Tibial artery (tissue), 4 donors: ENCODE measurements at regions not wholly inside any gene's neighbourhood (a gene's known extent, or its start where the extent isn't known, plus 50 kb on each side); places are given as distances from the start of the nearest gene placed in this dataset.

ENCODE experiments used
- DNase-seq, 2 donors: peaks; one replicate each; pipeline ENCODE4 v3.0.0-alpha.2; 2019
- H3K27ac ChIP-seq, 2 donors: fragments of 200-600 bp; sonication (generic) in 1 of 2; 1 replicate in 1 of 2; 2 replicates in 1 of 2; pipeline ENCODE4 v1.5.1; 2018 to 2019; ENCODE audit warnings: mild to moderate bottlenecking in 1 of 2
- H3K27me3 ChIP-seq, 2 donors: fragments of 200-600 bp; sonication (generic) in 1 of 2; one replicate each; pipeline versions ENCODE4 v1.5.1 to v1.6.0; 2016 to 2019
- H3K36me3 ChIP-seq, 3 donors: fragments of 200-600 bp; sonication (generic) in 2 of 3; one replicate each; pipeline ENCODE4 v1.5.1; 2016 to 2019; ENCODE audit warnings: mild to moderate bottlenecking in 2 of 3
- H3K4me1 ChIP-seq, 4 donors: fragments of 200-600 bp; sonication (generic) in 2 of 4; 1 replicate in 3 of 4; 2 replicates in 1 of 4; pipeline ENCODE4 v1.5.1; 2016 to 2019
- H3K4me3 ChIP-seq, 2 donors: fragments of 200-600 bp; sonication (generic) in 1 of 2; 1 replicate in 1 of 2; 2 replicates in 1 of 2; pipeline ENCODE4 v1.5.1; 2018 to 2019; ENCODE audit warnings: mild to moderate bottlenecking in 2 of 2
- H3K9me3 ChIP-seq, 3 donors: fragments of 200-600 bp; sonication (generic) in 1 of 3; one replicate each; pipeline ENCODE4 v1.5.1; 2016 to 2019
- CTCF ChIP-seq, 2 experiments: fragments of 200-600 bp in 1 of 2; fragments of 450-650 bp in 1 of 2; IDR thresholded peaks; one replicate each; pipeline ENCODE4 v1.5.1; 2017 to 2019; ENCODE audit warnings: antibody characterized with exemption in 2 of 2, mild to moderate bottlenecking in 1 of 2, moderate library complexity in 1 of 2
- intact Hi-C: fragments of 100-400 bp; cut with DNase I; formaldehyde crosslinking; loops from one replicate; pipeline ENCODE4 v1.15.0; 2023; ENCODE audit warnings: low total_unique reads

- no peak for TF ChIP-seq CTCF (IDR thresholded peaks at IDR 0.05)
- intact Hi-C loops, result no loop called here
- Histone ChIP-seq H3K4me3 (no peak overlapping the region), H3K27me3 (no peaks in the 10 kb centered on the region), H3K9me3 (no peaks in the 10 kb centered on the region), H3K36me3 (no peaks in the 10 kb centered on the region), H3K27ac (no peak overlapping the region), H3K4me1 (no peaks in the 10 kb centered on the region)
- no peak for DNase-seq
Observed at GRCh38 chr4:180766045-180766444, 1477.2 kb upstream of the TENM3 start.

GRCh38 chr4:180766944-180767729, 1476.1 kb upstream of the TENM3 start:
- intact Hi-C loops, result no loop called here
- Histone ChIP-seq H3K4me1 (no peaks in the 10 kb centered on the region), H3K4me3 (no peak overlapping the region), H3K36me3 (no peaks in the 10 kb centered on the region), H3K9me3 (no peaks in the 10 kb centered on the region), H3K27ac (no peak overlapping the region), H3K27me3 (no peaks in the 10 kb centered on the region)
- DNase-seq, result no peak
- no peak for TF ChIP-seq CTCF (IDR thresholded peaks at IDR 0.05)

GRCh38 chr4:180768610-180769009, 1474.6 kb upstream of the TENM3 start:
- DNase-seq, result no peak
- no peak for TF ChIP-seq CTCF (IDR thresholded peaks at IDR 0.05)
- H3K27me3 ChIP-seq, result no peaks in the 10 kb centered on the region
- no peak overlapping the region for H3K27ac ChIP-seq
- intact Hi-C loops, result no loop called here
- H3K9me3 ChIP-seq, result no peaks in the 10 kb centered on the region
- H3K4me3 ChIP-seq, result no peak overlapping the region
- no peaks in the 10 kb centered on the region for H3K4me1 ChIP-seq
- H3K36me3 ChIP-seq, result no peaks in the 10 kb centered on the region

- H3K36me3 ChIP-seq, result no peaks in the 10 kb centered on the region
- H3K27ac ChIP-seq, result no peak overlapping the region
- no peaks in the 10 kb centered on the region for H3K27me3 ChIP-seq
- no peak for DNase-seq
- no peaks in the 10 kb centered on the region for H3K9me3 ChIP-seq
- no peak for TF ChIP-seq CTCF (IDR thresholded peaks at IDR 0.05)
- H3K4me1 ChIP-seq, result no peaks in the 10 kb centered on the region
- H3K4me3 ChIP-seq, result no peak overlapping the region
- intact Hi-C loops, result no loop called here
Observed at GRCh38 chr4:180769791-180770190, 1473.4 kb upstream of the TENM3 start.

- Histone ChIP-seq H3K27me3 (no peaks in the 10 kb centered on the region), H3K27ac (no peak overlapping the region), H3K4me1 (no peaks in the 10 kb centered on the region), H3K36me3 (no peaks in the 10 kb centered on the region), H3K9me3 (no peaks in the 10 kb centered on the region), H3K4me3 (no peak overlapping the region)
- intact Hi-C loops, result no loop called here
- no peak for TF ChIP-seq CTCF (IDR thresholded peaks at IDR 0.05)
- DNase-seq, result no peak
Observed at GRCh38 chr4:180770265-180770664, 1472.9 kb upstream of the TENM3 start.
